ENCODE measurements at regions not wholly inside any gene's neighbourhood (a gene's known extent, or its start where the extent isn't known, plus 50 kb on each side); places are given as distances from the start of the nearest gene placed in this dataset.

- H3K36me3 Mint-ChIP-seq (ENCODE audit: low read depth) = no peaks in the 10 kb centered on the region
- POLR2A ChIA-PET = no interaction called here
- CTCF ChIA-PET = no interaction called here
- H3K4me3 Mint-ChIP-seq = no peak overlapping the region
- peaks cover 8% of the 10 kb centered on the region for H3K27me3 Mint-ChIP-seq
- no peak for DNase-seq
- no peaks in the 10 kb centered on the region for H3K9me3 Mint-ChIP-seq
- H3K27ac Mint-ChIP-seq = no peak overlapping the region
- no peaks in the 10 kb centered on the region for H3K4me1 Mint-ChIP-seq
Measured at GRCh38 chr9:78472111-78472510, 175.2 kb downstream of the PSAT1 start.

DNA sequence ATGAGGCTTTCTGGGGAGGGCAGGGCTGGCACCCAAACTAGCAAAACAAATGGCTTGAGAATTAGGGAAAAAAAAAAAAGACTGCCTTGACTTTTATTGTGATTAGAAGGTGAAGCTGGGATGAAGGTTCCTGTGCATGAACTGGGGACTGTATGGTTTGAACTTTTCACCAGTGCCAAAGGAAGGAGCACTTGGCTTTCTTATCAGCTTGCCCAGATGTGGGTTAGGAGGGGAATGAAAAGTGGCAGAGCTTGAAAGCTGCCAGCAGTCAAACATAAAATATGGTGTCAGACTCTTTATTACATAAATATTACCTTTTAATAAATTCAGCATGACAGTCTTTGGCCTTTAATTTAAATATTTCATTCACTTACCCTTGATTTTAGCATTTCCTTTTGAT lies 182.5 kb downstream of the PSAT1 start:
- H3K4me3 Mint-ChIP-seq = no peak overlapping the region
- H3K9me3 Mint-ChIP-seq = peaks cover 3% of the 10 kb centered on the region
- H3K4me1 Mint-ChIP-seq = no peaks in the 10 kb centered on the region
- DNase-seq = no peak
- POLR2A ChIA-PET = no interaction called here
- CTCF ChIA-PET = interaction anchor here (0.6 to 0.7 kb wide), 2 partner anchors 93 to 521 kb away, joined by 3 read pairs; no protein-coding TSS in a partner anchor
- H3K27me3 Mint-ChIP-seq = no peaks in the 10 kb centered on the region
- H3K27ac Mint-ChIP-seq = no peak overlapping the region
- H3K36me3 Mint-ChIP-seq (ENCODE audit: low read depth) = no peaks in the 10 kb centered on the region

GRCh38 chr9:78486661-78487060 lies 189.7 kb downstream of the PSAT1 start:
- no peak overlapping the region for H3K4me3 Mint-ChIP-seq
- ChIA-PET CTCF (no interaction called here), POLR2A (no interaction called here)
- no peaks in the 10 kb centered on the region for H3K27me3 Mint-ChIP-seq
- H3K9me3 Mint-ChIP-seq = peaks cover 3% of the 10 kb centered on the region
- H3K36me3 Mint-ChIP-seq (ENCODE audit: low read depth) = no peaks in the 10 kb centered on the region
- DNase-seq = no peak
- no peak overlapping the region for H3K27ac Mint-ChIP-seq
- no peaks in the 10 kb centered on the region for H3K4me1 Mint-ChIP-seq

- no peak overlapping the region for H3K4me3 Mint-ChIP-seq
- H3K4me1 Mint-ChIP-seq = no peaks in the 10 kb centered on the region
- ChIA-PET POLR2A (no interaction called here), CTCF (no interaction called here)
- no peak for DNase-seq
- H3K27me3 Mint-ChIP-seq = no peaks in the 10 kb centered on the region
- H3K27ac Mint-ChIP-seq = no peak overlapping the region
- H3K36me3 Mint-ChIP-seq (ENCODE audit: low read depth) = no peaks in the 10 kb centered on the region
- no peaks in the 10 kb centered on the region for H3K9me3 Mint-ChIP-seq
Measured at GRCh38 chr9:78490231-78490630, 193.3 kb downstream of the PSAT1 start.

DNA sequence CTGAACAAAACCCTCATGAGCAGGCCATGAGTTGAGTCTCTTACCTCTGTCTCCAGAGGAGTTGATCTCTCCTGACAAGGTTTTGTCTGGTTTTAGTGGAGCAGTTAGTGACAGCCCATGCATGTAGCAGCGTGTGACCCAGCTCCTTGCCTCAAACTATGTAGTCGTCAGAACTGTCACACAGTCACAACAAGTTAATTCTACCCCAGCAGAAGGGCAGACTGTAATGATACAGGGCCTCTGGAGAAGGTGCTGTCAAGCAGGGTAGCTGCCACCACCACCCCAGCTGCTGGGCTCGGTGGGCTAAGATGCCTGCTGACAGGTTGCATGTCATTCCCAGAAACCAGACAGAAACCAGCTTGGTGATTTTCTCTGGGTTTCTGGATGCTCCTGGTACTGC lies 194.5 kb downstream of the PSAT1 start:
- no peaks in the 10 kb centered on the region for H3K36me3 Mint-ChIP-seq (ENCODE audit: low read depth)

GRCh38 chr9:78493166-78493742 lies 196.3 kb downstream of the PSAT1 start:
- no peaks in the 10 kb centered on the region for H3K4me1 Mint-ChIP-seq
- H3K9me3 Mint-ChIP-seq = no peaks in the 10 kb centered on the region
- CTCF ChIA-PET = no interaction called here
- H3K4me3 Mint-ChIP-seq = no peak overlapping the region
- no peak overlapping the region for H3K27ac Mint-ChIP-seq
- no peak for DNase-seq
- no peaks in the 10 kb centered on the region for H3K27me3 Mint-ChIP-seq
- H3K36me3 Mint-ChIP-seq (ENCODE audit: low read depth) = no peaks in the 10 kb centered on the region
- POLR2A ChIA-PET = no interaction called here

More for the DNA sequence above, 194.5 kb downstream of the PSAT1 start:
- Mint-ChIP-seq H3K4me3 (no peak overlapping the region), H3K4me1 (no peaks in the 10 kb centered on the region), H3K9me3 (no peaks in the 10 kb centered on the region), H3K27ac (no peak overlapping the region), H3K27me3 (no peaks in the 10 kb centered on the region)
- CTCF ChIA-PET = no interaction called here
- no peak for DNase-seq
- POLR2A ChIA-PET = no interaction called here

- H3K4me3 Mint-ChIP-seq = no peak overlapping the region
- H3K36me3 Mint-ChIP-seq (ENCODE audit: low read depth) = no peaks in the 10 kb centered on the region
- DNase-seq = no peak
- CTCF ChIA-PET = no interaction called here
- H3K27me3 Mint-ChIP-seq = peaks cover 3% of the 10 kb centered on the region
- H3K27ac Mint-ChIP-seq = no peak overlapping the region
- no peaks in the 10 kb centered on the region for H3K9me3 Mint-ChIP-seq
- H3K4me1 Mint-ChIP-seq = no peaks in the 10 kb centered on the region
- POLR2A ChIA-PET = no interaction called here
Measured at GRCh38 chr9:78502566-78502965, 205.6 kb downstream of the PSAT1 start.

DNA sequence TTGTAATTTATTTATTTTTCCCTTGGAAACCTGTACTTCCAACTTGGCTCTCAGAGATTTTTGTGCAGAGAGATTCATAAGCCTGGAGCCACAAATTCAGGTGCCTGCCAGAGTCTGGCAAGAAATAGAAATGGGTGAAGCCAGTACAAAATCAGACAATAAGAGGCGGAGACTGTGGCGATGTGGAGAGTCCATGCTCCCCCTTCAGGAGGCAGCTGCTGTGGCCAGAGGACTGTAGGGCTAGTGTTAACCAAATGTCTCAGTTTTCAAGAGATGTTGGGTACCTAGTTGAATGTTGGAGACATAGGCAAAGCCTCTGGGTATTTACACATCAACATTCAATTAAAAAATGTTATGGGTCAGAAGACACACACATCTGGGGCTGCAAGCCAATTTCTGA lies 208.6 kb downstream of the PSAT1 start:
- no peak overlapping the region for H3K4me3 Mint-ChIP-seq
- CTCF ChIA-PET = no interaction called here
- DNase-seq = no peak
- H3K9me3 Mint-ChIP-seq = no peaks in the 10 kb centered on the region
- H3K27me3 Mint-ChIP-seq = peaks cover 3% of the 10 kb centered on the region
- no peaks in the 10 kb centered on the region for H3K36me3 Mint-ChIP-seq (ENCODE audit: low read depth)
- POLR2A ChIA-PET = no interaction called here
- no peaks in the 10 kb centered on the region for H3K4me1 Mint-ChIP-seq
- H3K27ac Mint-ChIP-seq = no peak overlapping the region

- H3K9me3 Mint-ChIP-seq = no peaks in the 10 kb centered on the region
- peaks cover 3% of the 10 kb centered on the region for H3K27me3 Mint-ChIP-seq
- peak overlapping the region; percentile 21 for H3K27ac Mint-ChIP-seq
Measured at GRCh38 chr9:78507037-78507436, 210.1 kb downstream of the PSAT1 start.

GRCh38 chr9:78510035-78510434 lies 213.1 kb downstream of the PSAT1 start:
- ChIA-PET CTCF (no interaction called here), POLR2A (no interaction called here)
- no peak overlapping the region for H3K27ac Mint-ChIP-seq
- H3K36me3 Mint-ChIP-seq (ENCODE audit: low read depth) = no peaks in the 10 kb centered on the region
- no peak for DNase-seq
- no peaks in the 10 kb centered on the region for H3K27me3 Mint-ChIP-seq
- no peaks in the 10 kb centered on the region for H3K4me1 Mint-ChIP-seq
- H3K4me3 Mint-ChIP-seq = no peak overlapping the region
- H3K9me3 Mint-ChIP-seq = no peaks in the 10 kb centered on the region

More at GRCh38 chr9:78507037-78507436, 210.1 kb downstream of the PSAT1 start:
- Mint-ChIP-seq H3K36me3 (ENCODE audit: low read depth) (no peaks in the 10 kb centered on the region), H3K4me3 (no peak overlapping the region), H3K4me1 (no peaks in the 10 kb centered on the region)
- DNase-seq = no peak
- ChIA-PET POLR2A (no interaction called here), CTCF (no interaction called here)

GRCh38 chr9:78515108-78515507 lies 218.2 kb downstream of the PSAT1 start:
- Mint-ChIP-seq H3K27me3 (peaks cover 2% of the 10 kb centered on the region), H3K27ac (no peak overlapping the region), H3K4me3 (no peak overlapping the region), H3K36me3 (ENCODE audit: low read depth) (no peaks in the 10 kb centered on the region), H3K9me3 (peaks cover 5% of the 10 kb centered on the region), H3K4me1 (no peaks in the 10 kb centered on the region)
- ChIA-PET POLR2A (no interaction called here), CTCF (no interaction called here)
- no peak for DNase-seq

DNA sequence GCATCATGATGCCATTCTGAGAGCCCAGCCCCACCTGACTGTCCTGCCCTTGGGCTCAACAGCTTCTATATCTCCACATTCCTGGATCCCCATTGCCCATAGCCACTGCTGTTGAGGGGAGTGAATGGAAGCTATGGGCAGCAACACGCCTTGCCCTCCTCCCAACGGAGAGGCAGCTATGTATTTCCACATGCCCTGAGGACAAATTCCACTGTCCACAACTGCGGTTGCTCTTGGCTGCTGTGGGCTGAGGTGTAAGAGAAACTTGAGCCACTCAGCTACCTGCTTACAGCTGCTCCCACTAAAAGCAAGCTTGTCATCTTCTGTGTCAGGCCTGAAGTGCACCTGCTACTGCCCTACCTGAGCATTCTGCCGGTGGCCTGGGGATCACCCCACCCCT lies 222.9 kb downstream of the PSAT1 start:
- H3K27me3 Mint-ChIP-seq = peaks cover 2% of the 10 kb centered on the region
- H3K9me3 Mint-ChIP-seq = peaks cover 10% of the 10 kb centered on the region
- no peak overlapping the region for H3K27ac Mint-ChIP-seq
- ChIA-PET POLR2A (no interaction called here), CTCF (no interaction called here)
- no peaks in the 10 kb centered on the region for H3K36me3 Mint-ChIP-seq (ENCODE audit: low read depth)
- no peak overlapping the region for H3K4me3 Mint-ChIP-seq
- H3K4me1 Mint-ChIP-seq = no peaks in the 10 kb centered on the region
- no peak for DNase-seq

GRCh38 chr9:78521680-78522079 lies 224.8 kb downstream of the PSAT1 start:
- DNase-seq = no peak
- H3K27ac Mint-ChIP-seq = no peak overlapping the region
- POLR2A ChIA-PET = no interaction called here
- H3K4me3 Mint-ChIP-seq = no peak overlapping the region
- no peaks in the 10 kb centered on the region for H3K4me1 Mint-ChIP-seq
- no peaks in the 10 kb centered on the region for H3K36me3 Mint-ChIP-seq (ENCODE audit: low read depth)
- H3K9me3 Mint-ChIP-seq = peaks cover 10% of the 10 kb centered on the region
- H3K27me3 Mint-ChIP-seq = no peaks in the 10 kb centered on the region
- CTCF ChIA-PET = no interaction called here

DNA sequence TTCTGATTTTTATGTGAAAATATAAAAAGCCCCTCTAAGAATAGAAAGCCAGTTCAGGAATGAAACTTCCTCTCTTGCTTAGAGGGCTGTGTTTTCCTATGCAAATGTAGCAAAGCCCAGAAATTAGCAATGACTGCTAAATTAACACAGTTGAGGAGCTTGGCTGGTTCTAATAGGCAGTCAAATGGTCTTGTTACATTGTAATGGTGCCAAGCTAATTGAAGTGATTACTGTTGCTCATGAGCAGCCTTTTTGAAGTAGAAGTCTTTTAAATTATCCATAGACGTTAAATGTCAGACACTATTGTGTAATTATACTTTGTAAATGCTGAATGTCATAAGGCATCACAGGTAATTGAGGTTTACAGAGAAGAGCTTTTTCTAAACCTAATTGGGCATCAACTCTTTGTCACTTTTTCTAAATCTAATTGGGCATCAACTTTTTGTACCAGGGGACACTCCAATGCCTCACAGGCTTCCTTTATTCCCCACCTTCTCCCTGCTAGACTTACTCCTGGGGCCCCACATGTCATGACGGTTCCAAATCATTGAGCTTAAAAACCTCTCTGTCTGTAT lies 229.1 kb downstream of the PSAT1 start:
- Mint-ChIP-seq H3K36me3 (ENCODE audit: low read depth) (no peaks in the 10 kb centered on the region), H3K4me3 (no peak overlapping the region), H3K27ac (no peak overlapping the region), H3K9me3 (peaks cover 3% of the 10 kb centered on the region), H3K4me1 (no peaks in the 10 kb centered on the region), H3K27me3 (no peaks in the 10 kb centered on the region)
- DNase-seq = no peak
- CTCF ChIA-PET = no interaction called here
- POLR2A ChIA-PET = no interaction called here
